HG02623 (cell line): ENCODE measurements at regions not wholly inside any gene's neighbourhood (a gene's known extent, or its start where the extent isn't known, plus 50 kb on each side); places are given as distances from the start of the nearest gene placed in this dataset.
"Not testable (repeated sequence)": the region's sequence is repeated elsewhere in the genome, so short reads cannot be mapped to it uniquely, and the experiment has no call there.

Experiments
- ATAC-seq: cut with Tn5 transposase; IDR thresholded peaks from one replicate; pipeline ENCODE4 v1.9.1; 2021; ENCODE audit warnings: moderate library complexity; ENCODE audit not compliant: unreplicated experiment

- not testable (repeated sequence) for ATAC-seq
Observed at GRCh38 chr3:145316253-145316652, 844.7 kb downstream of the PLOD2 start.

- no peak for ATAC-seq
Observed at GRCh38 chr3:145326666-145327065, 834.3 kb downstream of the PLOD2 start.

GRCh38 chr3:145333427-145333826 lies 827.6 kb downstream of the PLOD2 start:
- ATAC-seq: not testable (repeated sequence)

- no peak for ATAC-seq
Observed at GRCh38 chr3:145333931-145334330, 827.1 kb downstream of the PLOD2 start.

- no peak for ATAC-seq
Observed at GRCh38 chr3:145355206-145355605, 805.8 kb downstream of the PLOD2 start.

GRCh38 chr3:145357453-145357852 lies 803.5 kb downstream of the PLOD2 start:
- ATAC-seq: no peak

GRCh38 chr3:145359040-145359439 lies 801.9 kb downstream of the PLOD2 start:
- ATAC-seq: no peak

- ATAC-seq: no peak
Observed at GRCh38 chr3:145368748-145369147, 792.2 kb downstream of the PLOD2 start.

- no peak for ATAC-seq
Observed at GRCh38 chr3:145370870-145371269, 790.1 kb downstream of the PLOD2 start.

GRCh38 chr3:145377301-145377700 lies 783.7 kb downstream of the PLOD2 start:
- no peak for ATAC-seq

- no peak for ATAC-seq
Observed at GRCh38 chr3:145383416-145383815, 777.6 kb downstream of the PLOD2 start.

- ATAC-seq: no peak
Observed at GRCh38 chr3:145384307-145384706, 776.7 kb downstream of the PLOD2 start.

GRCh38 chr3:145387211-145387610 lies 773.8 kb downstream of the PLOD2 start:
- ATAC-seq: no peak

- ATAC-seq: no peak
Observed at GRCh38 chr3:145395421-145395820, 765.6 kb downstream of the PLOD2 start.

GRCh38 chr3:145411605-145412004 lies 749.4 kb downstream of the PLOD2 start:
- no peak for ATAC-seq

GRCh38 chr3:145417678-145418077 lies 743.3 kb downstream of the PLOD2 start:
- no peak for ATAC-seq

- no peak for ATAC-seq
Observed at GRCh38 chr3:145422556-145422955, 738.4 kb downstream of the PLOD2 start.

GRCh38 chr3:145427355-145427754 lies 733.6 kb downstream of the PLOD2 start:
- no peak for ATAC-seq

GRCh38 chr3:145429546-145429945 lies 731.4 kb downstream of the PLOD2 start:
- ATAC-seq: no peak

GRCh38 chr3:145448436-145448835 lies 712.5 kb downstream of the PLOD2 start:
- ATAC-seq: no peak

GRCh38 chr3:145450018-145450682 lies 710.8 kb downstream of the PLOD2 start:
- no peak for ATAC-seq

- ATAC-seq: no peak
Observed at GRCh38 chr3:145457825-145458552, 703.0 kb downstream of the PLOD2 start.

GRCh38 chr3:145459681-145460080 lies 701.3 kb downstream of the PLOD2 start:
- not testable (repeated sequence) for ATAC-seq
